CD4-positive, alpha-beta T cell treated with Interleukin-17A for 4 hours (primary cell): ENCODE measurements at regions not wholly inside any gene's neighbourhood (a gene's known extent, or its start where the extent isn't known, plus 50 kb on each side); places are given as distances from the start of the nearest gene placed in this dataset.

Source experiments
- DNase-seq: peaks from one replicate; pipeline ENCODE4 v3.0.0-alpha.2; 2020; ENCODE audit warnings: mixed read lengths

DNA sequence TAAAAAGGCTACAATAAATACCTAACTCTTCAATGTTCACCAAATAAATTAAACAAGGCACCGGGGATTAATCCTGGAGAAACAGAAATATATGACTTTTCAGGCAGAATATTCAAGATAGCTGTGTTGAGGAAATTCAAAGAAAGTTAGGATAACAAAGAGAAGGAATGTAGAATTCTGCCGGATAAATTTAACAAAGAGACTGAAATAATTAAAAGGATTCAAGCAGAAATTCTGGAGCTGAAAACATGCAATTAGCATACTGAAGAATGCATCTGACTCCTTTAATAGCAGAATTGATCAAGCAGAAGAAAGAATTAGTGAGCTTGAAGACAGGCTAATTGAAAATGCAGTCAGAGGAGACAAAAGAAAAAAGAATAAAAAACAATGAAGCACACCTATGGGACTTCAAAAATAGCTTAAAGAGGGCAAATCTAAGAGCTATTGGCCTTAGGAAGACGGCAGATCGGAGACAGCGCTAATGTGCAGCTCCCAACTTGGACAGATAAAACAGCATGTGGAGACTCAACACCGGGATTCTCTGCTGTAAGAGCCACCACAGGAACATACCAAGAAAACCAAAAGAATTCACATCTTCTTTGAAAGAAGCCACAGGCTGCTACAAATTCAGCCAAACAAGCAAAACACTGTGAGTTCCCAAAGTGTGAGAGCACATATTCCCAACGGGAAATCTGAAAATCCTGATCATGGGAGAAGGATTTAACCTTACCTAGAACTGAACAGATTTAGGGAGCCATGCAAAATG, 1290.9 kb downstream of the PCDH18 start:
- no peak for DNase-seq

DNA sequence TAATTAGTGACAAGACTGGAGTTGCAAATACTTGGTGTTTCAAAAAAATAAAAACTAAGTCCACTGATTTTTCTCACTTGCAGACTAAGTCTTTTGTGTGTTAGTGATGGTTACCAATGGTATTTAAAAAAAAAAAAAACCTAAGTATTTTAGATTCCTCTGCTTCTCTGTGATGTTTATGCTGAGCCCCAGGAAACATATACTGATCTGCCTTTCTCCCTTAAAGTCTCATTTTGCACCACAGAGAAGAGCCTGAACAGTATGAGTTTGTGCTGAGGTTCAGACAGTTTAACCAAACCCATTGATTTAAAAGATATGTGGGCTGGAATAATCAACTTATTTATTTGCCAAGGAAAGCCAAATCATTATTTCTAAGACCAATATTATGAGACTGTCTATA, 1305.0 kb downstream of the PCDH18 start:
- DNase-seq: no peak

DNA sequence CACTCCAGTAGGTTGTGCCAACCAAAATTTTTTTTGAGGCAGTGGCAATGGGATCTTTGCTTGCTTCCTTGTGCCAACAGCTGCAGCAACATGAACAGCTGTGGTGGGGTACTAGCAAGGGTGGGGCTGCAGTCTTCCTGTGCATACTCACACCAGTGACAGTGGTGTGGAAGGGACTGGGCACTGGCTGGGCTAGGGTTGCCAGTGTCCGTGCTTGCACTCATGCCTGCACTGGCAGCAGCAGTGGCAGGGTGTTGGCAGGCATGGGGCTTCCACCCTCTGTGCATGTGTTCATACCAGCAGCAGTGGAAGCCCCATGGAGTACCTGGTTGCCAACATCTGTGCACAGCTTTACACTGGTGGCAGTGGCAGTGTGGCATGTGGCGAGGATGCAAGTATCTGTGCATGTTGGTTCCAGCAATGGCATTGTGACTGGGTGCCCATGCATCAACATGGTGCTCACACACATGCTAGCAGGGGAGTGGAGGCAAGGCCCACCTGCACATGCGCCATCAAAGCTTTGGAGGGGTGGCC, 1312.6 kb downstream of the PCDH18 start:
- no peak for DNase-seq

- no peak for DNase-seq
These were observed 1329.1 kb downstream of the PCDH18 start for GRCh38 chr4:136203199-136203598.

- DNase-seq: no peak
These were observed 1333.9 kb downstream of the PCDH18 start for GRCh38 chr4:136198358-136198757.

DNA sequence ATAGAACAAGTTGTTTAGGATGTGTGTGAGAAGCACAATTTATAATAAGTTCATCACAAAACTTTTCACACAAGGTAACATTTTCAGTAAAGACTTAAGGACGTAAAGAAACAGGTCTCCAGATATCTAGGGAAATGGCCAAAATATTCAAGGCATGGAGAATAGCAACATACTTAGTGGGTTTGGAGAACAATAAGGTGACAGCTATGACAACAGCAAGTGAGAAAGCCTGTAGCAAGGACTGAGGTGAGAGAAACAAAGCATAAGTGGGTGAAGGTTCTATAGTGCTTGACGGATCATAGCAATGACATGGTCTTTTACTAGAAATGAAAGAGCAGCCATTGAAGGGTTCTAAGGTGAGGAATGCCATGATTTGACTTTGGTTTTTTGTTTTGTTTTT, 1337.3 kb downstream of the PCDH18 start:
- no peak for DNase-seq

DNA sequence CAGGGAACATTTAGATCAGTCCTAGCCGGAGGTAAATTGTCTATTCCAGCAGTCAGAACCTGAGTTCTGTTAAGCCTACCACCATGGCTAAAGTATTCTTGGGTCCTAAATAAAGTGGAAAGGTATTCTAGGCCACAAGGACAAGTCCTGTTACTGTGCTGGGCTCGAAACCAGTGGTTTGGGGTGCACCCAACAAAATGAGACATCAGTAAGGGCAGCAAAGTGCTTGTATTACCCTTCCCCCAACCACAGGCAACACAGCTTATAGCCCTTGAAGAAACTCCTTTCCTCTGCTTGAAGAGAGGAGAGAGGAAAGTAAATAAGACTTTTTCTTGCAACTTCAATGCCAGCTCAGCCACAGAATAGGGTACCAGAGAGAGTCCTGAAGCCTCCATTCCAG, 1345.6 kb downstream of the PCDH18 start:
- no peak for DNase-seq

- DNase-seq: no peak
These were observed 1348.8 kb downstream of the PCDH18 start for GRCh38 chr4:136183513-136183912.

- no peak for DNase-seq
These were observed 1375.3 kb downstream of the PCDH18 start for GRCh38 chr4:136156947-136157346.

DNA sequence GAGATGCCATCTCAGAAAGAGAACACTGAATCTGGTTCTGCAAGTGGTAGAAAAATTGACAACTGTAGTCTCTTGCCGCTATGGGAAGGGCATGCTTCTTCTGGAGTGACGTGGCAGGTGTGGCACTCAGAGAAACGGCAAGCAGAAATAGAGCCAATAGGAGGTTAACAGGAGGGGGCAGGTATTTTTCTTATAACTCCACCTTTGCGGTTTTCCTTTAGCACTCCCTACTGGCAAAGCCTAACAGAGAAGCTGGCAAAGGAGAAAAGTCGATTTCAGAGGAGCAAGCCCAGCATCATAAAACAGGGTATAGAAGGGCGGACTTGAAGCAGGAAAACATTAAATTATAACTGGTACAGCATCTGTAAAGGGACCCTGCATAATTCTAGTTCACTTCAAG, 1382.2 kb downstream of the PCDH18 start:
- no peak for DNase-seq

DNA sequence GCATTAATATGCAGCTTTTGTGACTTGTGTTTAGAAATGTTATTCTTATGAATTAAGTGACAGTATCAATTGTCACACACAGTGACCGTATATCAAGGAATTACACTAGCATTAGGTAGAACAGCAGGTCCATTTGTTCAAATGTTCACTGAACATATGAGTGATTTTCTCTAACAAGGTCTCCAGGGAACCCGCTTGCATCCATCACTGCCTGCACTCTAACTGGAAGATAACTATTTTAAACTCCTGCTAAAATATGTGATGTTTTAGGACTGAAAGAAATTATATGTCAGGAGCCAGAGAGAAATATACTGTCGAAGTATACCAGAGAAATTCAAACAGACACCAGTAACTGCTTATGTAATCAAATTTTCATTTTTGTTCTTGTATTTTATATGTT, 1395.7 kb downstream of the PCDH18 start:
- no peak for DNase-seq

DNA sequence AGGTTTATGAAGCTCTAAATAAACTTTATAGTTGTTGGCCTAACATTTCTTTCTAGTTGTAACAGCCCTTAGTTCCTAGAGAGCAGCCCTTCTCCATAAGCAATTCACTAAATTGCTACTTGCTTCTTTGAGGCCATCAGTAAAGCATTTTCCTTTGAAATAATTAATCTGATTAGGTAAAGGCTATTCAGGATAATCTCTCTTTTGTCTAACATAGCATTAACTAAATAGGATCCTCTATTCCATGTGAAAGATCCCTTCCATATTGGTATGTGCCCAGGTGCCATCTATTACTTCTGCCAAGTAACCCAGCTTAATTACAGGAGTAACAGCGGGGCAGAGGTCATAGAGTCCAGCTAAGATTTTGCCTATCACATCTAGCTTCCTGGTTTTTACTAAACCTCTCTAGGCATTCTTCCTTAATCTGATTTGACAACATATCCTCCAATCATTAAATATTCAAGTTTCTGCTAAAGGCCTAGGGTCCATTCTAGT, 1408.0 kb downstream of the PCDH18 start:
- DNase-seq: no peak

DNA sequence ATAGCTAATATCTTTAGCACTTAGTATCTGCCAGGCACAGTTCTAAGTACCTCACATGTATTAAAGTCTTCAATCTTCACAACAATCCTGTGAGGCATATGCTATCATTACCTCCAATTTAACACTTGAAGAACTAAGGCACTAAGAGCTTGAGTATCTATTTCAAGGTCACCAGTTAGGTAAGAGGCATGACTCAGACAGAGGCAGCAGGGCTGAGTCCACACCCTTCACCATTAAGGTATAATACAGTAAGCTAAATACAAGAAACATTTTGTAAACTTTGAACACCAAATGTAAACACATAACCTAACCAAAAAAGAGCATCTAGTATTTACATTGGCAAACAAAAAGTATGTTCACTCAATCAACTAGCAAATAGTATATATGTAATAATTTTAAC, 1410.9 kb downstream of the PCDH18 start:
- no peak for DNase-seq

GRCh38 chr4:136113921-136114320, 1418.4 kb downstream of the PCDH18 start:
- no peak for DNase-seq

GRCh38 chr4:136112116-136112515, 1420.2 kb downstream of the PCDH18 start:
- DNase-seq: no peak

DNA sequence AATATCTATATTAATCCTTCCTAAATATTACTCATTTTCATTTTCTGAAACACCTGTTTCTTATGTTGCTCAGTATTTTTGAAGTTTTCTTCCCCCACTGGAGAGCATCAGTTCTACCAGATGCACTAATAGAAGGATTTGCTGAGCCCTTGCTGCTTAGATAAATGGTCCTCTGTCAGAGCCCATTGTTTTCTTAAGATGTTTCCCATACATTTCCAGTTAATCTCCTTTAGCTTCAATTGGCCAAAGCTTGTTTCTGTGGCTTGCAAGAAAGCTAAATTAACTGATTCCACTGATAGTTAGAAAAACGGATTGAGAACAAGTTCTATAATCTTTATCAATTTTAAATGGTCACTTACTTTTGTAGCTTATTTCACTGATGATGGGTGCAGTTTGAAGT, 1425.5 kb downstream of the PCDH18 start:
- DNase-seq: no peak

DNA sequence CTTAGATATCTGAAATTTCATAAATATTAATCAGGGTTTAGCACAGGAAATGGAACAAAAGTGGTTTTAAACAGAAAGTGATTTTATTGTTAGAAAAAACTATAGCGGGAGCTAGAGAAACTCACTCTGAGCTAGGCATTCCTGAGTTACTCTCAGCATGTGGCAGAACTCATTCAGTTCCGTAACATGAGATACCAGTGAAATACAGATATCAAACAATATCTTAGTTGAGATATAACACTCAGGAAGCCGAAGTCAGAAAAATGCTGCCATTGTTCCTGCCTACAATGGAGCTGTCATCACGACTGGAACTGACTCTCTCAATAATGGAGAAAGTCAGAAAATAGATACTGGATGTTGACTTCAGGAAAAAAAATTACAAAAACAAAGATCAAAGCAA, 1428.7 kb downstream of the PCDH18 start:
- no peak for DNase-seq

- DNase-seq: no peak
These were observed 1434.6 kb downstream of the PCDH18 start for GRCh38 chr4:136097676-136098075.

DNA sequence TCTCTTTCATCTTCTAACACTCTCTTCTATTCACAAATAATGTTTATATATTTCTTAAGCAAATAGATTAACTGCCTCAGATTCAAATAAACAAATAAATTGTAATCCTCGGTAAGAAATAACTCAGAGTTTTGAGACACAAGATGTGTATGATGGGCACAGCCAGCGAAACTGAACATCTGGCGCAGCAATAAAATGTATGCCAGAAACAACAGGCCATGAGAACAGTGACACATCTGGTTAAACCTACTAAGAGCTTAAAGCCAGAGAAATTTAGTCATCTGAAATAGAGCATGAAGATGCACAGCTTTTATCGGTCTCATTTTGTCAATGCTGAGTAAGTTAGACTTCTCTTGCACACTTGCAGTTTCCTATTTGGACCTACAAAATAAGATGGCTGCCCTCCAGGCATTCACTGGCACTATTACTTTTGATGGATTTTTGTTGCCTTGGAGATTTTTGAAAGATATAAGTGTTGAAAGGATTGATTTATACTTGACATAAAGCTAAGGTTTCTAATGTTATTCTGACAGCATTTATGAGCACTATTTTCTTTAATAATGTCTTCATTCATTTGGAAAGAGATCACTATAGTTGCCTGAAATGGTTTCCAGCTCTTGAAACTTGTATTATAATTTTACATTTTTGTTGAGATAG, 1444.0 kb downstream of the PCDH18 start:
- DNase-seq: no peak

- DNase-seq: no peak
These were observed 1453.3 kb downstream of the PCDH18 start for GRCh38 chr4:136078976-136079375.

- no peak for DNase-seq
These were observed 1475.5 kb downstream of the PCDH18 start for GRCh38 chr4:136056748-136057147.

GRCh38 chr4:136055360-136055759, 1476.9 kb downstream of the PCDH18 start:
- DNase-seq: no peak

DNA sequence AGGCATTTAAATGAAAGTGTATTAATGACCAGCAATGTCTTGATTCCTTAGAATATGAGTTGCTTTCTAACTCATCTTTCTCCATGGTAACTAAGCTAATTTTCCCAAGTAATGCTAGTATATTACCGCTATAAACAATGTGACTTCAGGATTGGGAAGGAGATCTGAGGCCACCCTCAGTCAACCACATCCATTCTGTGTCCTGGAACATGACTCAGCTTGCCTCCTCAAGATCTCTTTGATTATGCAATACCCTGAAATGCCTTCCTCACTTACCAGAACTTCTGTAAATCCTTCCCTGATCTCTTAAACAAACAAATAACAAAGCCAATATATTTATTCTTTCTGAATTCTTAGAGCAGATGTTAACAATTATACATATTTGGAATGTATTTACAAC, 1495.5 kb downstream of the PCDH18 start:
- no peak for DNase-seq

DNA sequence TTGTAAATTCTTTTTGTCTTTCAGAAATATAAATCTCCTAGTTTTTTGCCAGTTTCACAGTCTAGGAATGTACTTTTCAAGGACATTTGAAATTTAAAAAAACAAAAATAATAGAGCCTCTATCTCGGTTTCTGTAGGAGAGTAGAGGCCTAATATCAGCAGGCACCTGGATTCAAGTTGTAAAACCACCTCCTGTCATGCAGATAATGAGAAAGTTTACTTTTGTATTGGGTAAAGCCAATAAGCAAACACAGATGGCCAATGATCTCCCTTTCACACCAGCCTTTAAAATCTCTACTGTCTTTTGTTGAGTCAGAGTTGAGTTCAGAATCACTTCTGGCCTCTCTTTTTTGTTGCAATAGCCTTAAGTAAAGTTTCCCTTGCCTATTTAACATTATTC, 1499.9 kb downstream of the PCDH18 start:
- DNase-seq: no peak
